HG02759 (cell line): ENCODE measurements at regions not wholly inside any gene's neighbourhood (a gene's known extent, or its start where the extent isn't known, plus 50 kb on each side); places are given as distances from the start of the nearest gene placed in this dataset.
"Not testable (repeated sequence)": the region's sequence is repeated elsewhere in the genome, so short reads cannot be mapped to it uniquely, and the experiment has no call there.

Experiments
- ATAC-seq: cut with Tn5 transposase; IDR thresholded peaks from one replicate; pipeline ENCODE4 v1.9.1; 2021; ENCODE audit warnings: mild to moderate bottlenecking, moderate library complexity; ENCODE audit not compliant: unreplicated experiment

GRCh38 chr2:22377268-22377667 is 1007.7 kb upstream of the KLHL29 start:
- ATAC-seq = no peak

GRCh38 chr2:22382479-22383169 is 1002.4 kb upstream of the KLHL29 start:
- ATAC-seq = no peak

- no peak for ATAC-seq
Observed at GRCh38 chr2:22397847-22398246, 987.1 kb upstream of the KLHL29 start.

GRCh38 chr2:22403748-22404147 is 981.2 kb upstream of the KLHL29 start:
- no peak for ATAC-seq

GRCh38 chr2:22406625-22407024 is 978.4 kb upstream of the KLHL29 start:
- ATAC-seq = no peak

GRCh38 chr2:22420076-22420475 is 964.9 kb upstream of the KLHL29 start:
- ATAC-seq = no peak

GRCh38 chr2:22442051-22442450 is 942.9 kb upstream of the KLHL29 start:
- ATAC-seq = no peak

GRCh38 chr2:22444281-22444680 is 940.7 kb upstream of the KLHL29 start:
- no peak for ATAC-seq

GRCh38 chr2:22449696-22450095 is 935.3 kb upstream of the KLHL29 start:
- no peak for ATAC-seq

- no peak for ATAC-seq
Observed at GRCh38 chr2:22450831-22451230, 934.1 kb upstream of the KLHL29 start.

GRCh38 chr2:22454826-22455485 is 930.0 kb upstream of the KLHL29 start:
- no peak for ATAC-seq

- no peak for ATAC-seq
Observed at GRCh38 chr2:22458440-22458839, 926.5 kb upstream of the KLHL29 start.

- ATAC-seq = not testable (repeated sequence)
Observed at GRCh38 chr2:22475103-22475502, 909.9 kb upstream of the KLHL29 start.

GRCh38 chr2:22478329-22478728 is 906.6 kb upstream of the KLHL29 start:
- ATAC-seq = no peak

- ATAC-seq = no peak
Observed at GRCh38 chr2:22481486-22482259, 903.3 kb upstream of the KLHL29 start.

GRCh38 chr2:22483036-22483435 is 901.9 kb upstream of the KLHL29 start:
- ATAC-seq = no peak

- no peak for ATAC-seq
Observed at GRCh38 chr2:22485486-22485885, 899.5 kb upstream of the KLHL29 start.

- no peak for ATAC-seq
Observed at GRCh38 chr2:22486343-22486742, 898.6 kb upstream of the KLHL29 start.

GRCh38 chr2:22487036-22487435 is 897.9 kb upstream of the KLHL29 start:
- ATAC-seq = no peak

GRCh38 chr2:22487541-22487940 is 897.4 kb upstream of the KLHL29 start:
- ATAC-seq = no peak

GRCh38 chr2:22491442-22491841 is 893.5 kb upstream of the KLHL29 start:
- no peak for ATAC-seq

- no peak for ATAC-seq
Observed at GRCh38 chr2:22494156-22494555, 890.8 kb upstream of the KLHL29 start.
